ENCODE measurements at regions not wholly inside any gene's neighbourhood (a gene's known extent, or its start where the extent isn't known, plus 50 kb on each side); places are given as distances from the start of the nearest gene placed in this dataset.

- Histone ChIP-seq H3K9ac (ENCODE audit: low read depth in 1 of 2, low read length in 2 of 2) (no peak overlapping the region), H3K36me3 (ENCODE audit: control insufficient read depth in 4 of 4, insufficient read depth in 3 of 4, low read depth in 1 of 4, low read length in 3 of 4) (no peaks in the 10 kb centered on the region), H3K27me3 (ENCODE audit: control insufficient read depth in 4 of 4, insufficient read depth in 4 of 4, low read length in 3 of 4) (no peaks in the 10 kb centered on the region), H3K27ac (ENCODE audit: low read depth in 1 of 2, low read length in 2 of 2) (no peak overlapping the region), H3K4me1 (ENCODE audit: control insufficient read depth in 4 of 4, insufficient read depth in 4 of 4, low read length in 3 of 4) (no peaks in the 10 kb centered on the region), H3K4me3 (ENCODE audit: low read depth in 1 of 3, low read length in 3 of 3) (no peak overlapping the region), H3K9me3 (ENCODE audit: control insufficient read depth in 4 of 4, low read length in 3 of 4) (no peaks in the 10 kb centered on the region)
- 80% methylated on average over 3 of the region's 3 CpGs for WGBS
- TF ChIP-seq ATF3 (IDR thresholded peaks at IDR 0.05) (no peak), HNF4A (conservative IDR thresholded peaks at IDR 0.05) (no peak), ZBTB33 (IDR thresholded peaks at IDR 0.05) (no peak), YY1 (IDR thresholded peaks at IDR 0.05) (no peak), MAX (IDR thresholded peaks at IDR 0.05) (no peak), HNF4G (IDR thresholded peaks at IDR 0.05) (no peak), GABPA (IDR thresholded peaks at IDR 0.05 in 1 of 2, conservative IDR thresholded peaks at IDR 0.05 in 1 of 2) (no peak), NR2F2 (IDR thresholded peaks at IDR 0.05) (no peak), EGR1 (IDR thresholded peaks at IDR 0.05; ENCODE audit: low read depth in 2 of 2) (no peak), RAD21 (IDR thresholded peaks at IDR 0.05) (no peak), FOXA2 (IDR thresholded peaks at IDR 0.05) (no peak), RXRA (IDR thresholded peaks at IDR 0.05) (no peak), TAF1 (conservative IDR thresholded peaks at IDR 0.05) (no peak), SP1 (IDR thresholded peaks at IDR 0.05) (no peak), REST (IDR thresholded peaks at IDR 0.05) (no peak), CTCF (IDR thresholded peaks at IDR 0.05; ENCODE audit: low read depth, low read length, missing input control) (no peak), FOXA1 (IDR thresholded peaks at IDR 0.05) (no peak)
- no peak for DNase-seq (ENCODE audit: low spot score)
Measured at GRCh38 chr9:129394886-129395279, 216.8 kb upstream of the IER5L start.
